Activated naive CD4-positive, alpha-beta T cell (primary cell): ENCODE measurements at regions not wholly inside any gene's neighbourhood (a gene's known extent, or its start where the extent isn't known, plus 50 kb on each side); places are given as distances from the start of the nearest gene placed in this dataset.

Source experiments
- DNase-seq, 4 experiments: peaks; one replicate each; lab custom pipeline; 2025; lab: John Stamatoyannopoulos, UW

DNA sequence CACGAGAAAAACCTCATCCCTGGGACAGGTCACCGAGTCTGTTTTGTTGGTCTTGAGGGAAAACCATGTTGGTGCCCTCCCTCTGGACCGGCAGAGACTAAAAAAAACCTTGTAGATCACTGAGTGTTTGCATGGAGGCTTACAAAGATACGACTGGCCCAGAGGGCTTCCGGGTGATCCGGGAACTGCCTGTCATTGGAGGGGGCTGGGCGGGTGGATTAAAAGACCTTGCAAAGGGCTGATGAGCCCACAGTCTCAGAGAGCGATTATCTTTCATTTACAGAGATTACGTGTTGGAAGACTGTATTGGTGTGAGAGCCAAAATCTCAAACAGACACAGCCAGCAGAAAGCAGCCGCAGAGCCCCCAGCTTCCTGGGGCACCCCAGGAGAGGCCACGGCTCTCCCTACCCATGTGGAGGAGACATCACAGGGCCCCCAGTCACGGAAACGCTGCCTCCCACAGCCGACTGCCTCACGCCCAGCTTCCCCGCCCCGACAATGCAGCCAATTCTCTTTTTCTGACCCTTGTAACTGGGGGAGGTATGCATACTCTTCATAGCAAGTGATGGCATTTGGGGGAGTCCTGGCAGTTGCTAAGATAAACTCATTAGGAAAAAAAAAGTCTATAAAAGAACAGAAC is 426.4 kb downstream of the CTTN start:
- DNase-seq = no peak

DNA sequence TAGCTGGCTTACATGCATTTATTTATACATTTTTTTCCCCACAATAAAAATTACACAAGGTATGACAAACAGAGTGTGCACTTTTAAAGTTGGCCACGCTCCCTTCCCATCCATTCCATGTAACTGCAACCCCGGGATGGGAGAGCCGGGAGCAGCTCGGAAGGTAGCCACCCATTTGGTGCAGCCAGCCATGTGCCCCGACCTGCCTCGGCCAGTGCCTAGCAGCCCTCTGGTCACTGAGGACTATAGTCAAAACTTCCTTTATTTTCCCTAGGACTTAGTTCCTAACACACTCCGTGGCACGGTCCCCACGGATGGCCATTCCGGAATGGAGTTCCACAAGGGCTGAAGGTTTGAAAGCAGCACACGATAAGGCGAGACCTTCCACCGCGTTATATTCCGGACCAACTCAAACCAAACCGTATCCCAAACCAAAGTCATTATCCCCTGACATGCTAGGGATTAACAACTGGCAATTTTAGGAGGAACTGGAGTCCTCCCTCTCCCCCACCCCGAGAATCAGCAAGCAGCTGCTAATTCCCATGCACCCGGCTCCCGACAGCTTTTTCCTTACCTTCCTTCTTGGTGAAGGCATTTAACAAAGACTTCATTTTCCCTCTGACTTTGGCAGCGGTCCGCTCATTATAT is 426.4 kb downstream of the SHANK2 start:
- no peak for DNase-seq

DNA sequence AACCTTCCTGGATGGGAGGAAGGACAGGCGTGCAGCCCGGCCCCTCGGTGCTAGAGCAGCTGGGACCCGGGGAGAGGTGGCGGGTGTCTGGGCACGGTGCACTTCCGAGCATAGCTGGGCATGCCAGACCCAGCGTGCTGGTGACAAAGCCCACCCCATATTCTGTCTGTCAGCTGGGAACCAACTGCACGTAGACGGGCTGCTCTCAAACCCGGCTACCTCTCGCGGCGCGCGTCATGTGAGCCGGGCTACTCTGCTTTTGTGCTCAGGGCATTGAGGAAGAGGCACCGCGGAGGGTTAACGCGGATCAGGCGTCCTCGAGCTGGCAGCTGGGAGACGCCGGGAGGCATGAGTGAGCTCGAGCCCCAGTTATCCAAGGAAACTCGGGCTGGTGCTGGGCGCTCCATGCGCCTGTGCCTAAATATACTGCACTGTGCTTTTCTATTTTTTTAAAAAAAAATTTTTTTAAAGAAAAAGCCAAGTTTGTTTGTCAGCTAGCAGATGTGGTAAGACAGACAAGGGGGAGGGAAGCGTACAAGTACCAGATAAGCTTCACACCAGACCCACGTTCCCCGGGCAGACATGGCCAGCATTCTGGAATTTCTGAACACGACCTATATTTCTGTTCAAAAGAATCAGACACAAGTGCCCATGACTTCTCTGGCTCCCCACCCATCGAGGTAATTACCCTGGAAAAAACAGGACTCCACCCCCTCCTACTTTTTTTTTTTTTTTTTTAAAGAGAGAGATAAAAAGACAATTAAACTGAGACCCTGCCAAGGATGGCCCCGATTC is 425.6 kb downstream of the SHANK2 start:
- no peak for DNase-seq

DNA sequence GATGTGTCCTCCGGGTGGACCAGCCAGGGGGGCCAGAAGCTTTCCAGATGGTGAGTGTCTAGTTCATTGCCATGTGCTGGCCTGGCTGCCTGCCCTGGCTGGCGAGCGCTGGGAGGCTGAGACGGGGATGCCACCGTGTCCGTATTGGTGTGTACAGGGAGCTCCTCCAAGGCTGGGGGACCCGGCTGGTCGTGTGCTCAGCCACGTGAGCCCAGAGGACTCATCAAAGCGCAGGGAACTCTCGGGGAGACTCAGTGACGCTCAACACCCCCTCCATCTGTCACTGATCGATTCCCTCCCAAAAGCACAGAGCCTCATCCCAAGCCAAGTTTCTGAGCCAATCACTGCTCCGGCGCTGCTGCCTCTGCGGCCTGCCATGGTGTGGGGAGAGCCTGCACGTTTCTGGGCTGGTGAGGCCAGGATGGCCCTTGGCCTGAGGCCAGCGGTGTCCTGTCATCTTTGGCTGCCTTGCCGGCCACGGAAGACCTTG is 423.7 kb downstream of the SHANK2 start:
- DNase-seq = no peak

DNA sequence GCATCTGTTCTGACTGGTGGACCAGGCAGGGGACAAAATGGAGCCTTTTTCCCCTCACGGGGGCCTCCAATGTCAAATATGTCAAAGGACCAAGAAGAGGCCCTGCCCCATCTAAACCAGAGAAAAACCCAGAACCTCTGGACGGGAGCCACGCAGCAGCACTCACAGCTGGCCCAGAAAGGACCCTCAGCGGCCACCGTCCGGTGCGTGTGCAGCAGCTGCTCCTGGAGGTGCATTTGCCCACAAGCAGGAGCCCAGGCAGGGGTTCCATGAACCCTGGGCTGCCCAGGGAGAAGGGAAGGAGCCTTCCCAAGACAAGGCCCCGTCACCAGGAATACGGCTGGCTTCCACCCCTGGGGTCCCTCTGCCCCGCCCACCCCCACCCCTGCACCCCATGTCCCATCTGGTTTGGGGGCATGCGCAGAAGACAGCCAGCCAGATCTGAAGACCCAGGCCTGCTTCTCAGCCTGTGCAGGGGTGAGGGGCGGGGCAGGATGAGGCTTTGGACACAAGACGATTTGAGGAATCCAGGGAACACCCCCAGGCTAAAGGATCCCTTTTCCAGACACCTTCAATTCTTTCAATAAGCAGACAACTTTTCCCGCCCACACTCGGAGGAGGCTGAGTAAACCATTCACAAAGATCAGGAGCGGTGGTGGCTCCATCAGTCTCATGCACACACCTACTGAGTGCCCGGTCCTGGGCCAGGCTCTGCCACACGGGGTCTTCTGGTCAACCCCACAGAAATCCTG is 423.1 kb downstream of the SHANK2 start:
- no peak for DNase-seq

DNA sequence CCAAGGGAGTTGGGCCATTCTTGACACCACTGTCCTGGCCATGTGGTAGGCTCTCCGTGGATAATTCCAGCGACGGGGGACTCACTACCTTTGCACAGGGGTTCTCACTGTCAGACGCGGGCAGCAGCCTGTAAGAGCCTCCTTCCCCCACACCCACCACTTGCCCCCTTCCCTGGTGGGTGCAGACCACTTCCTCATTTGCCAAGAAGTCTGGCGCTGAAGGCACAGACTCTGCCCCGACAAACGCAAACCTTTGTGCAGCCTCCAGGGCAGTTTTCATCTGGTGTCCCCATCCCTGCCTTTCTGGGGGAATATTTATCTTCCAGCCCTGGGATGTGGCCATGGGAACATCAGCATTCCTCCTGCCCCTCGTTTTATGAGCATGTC is 422.5 kb downstream of the SHANK2 start:
- no peak for DNase-seq

DNA sequence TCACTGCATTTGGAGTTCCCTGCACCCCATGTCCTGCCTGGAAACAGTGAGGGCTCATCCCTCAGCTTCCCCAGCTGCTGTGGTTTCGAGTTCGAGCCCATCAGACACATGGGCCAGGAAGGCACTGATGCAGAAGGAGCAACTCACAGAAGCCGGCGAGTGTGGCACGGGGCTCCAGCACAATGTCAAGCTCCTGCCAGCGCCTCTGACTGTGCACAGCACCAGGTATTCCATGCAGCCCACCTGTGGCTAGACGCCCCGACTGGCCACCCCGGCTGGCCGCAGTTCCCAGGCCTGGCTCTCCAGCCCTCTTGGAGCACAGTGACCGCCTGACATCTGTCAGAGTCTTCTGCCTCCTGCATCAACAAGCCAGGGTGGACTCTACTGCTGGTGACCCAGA is 419.4 kb downstream of the SHANK2 start:
- DNase-seq = no peak

DNA sequence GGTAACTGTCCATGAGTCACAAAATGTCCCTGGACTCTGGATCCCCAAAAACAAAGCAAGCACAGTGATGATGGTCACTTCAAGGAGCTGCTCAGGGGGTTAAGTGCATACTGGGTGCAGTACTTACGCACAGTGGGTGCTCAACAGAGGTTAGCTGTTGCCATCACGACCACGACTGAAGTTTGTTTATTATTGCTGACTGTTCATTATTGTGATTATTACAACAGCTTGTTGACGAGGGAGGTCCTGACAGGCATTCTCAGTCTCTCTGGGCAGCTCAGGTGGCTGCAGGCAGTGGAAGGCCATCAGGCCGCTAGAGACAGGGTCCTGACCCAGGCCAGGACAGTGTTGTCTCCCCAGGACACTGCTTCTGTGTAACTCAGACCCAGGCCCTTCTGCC is 418.8 kb downstream of the SHANK2 start:
- DNase-seq = no peak

DNA sequence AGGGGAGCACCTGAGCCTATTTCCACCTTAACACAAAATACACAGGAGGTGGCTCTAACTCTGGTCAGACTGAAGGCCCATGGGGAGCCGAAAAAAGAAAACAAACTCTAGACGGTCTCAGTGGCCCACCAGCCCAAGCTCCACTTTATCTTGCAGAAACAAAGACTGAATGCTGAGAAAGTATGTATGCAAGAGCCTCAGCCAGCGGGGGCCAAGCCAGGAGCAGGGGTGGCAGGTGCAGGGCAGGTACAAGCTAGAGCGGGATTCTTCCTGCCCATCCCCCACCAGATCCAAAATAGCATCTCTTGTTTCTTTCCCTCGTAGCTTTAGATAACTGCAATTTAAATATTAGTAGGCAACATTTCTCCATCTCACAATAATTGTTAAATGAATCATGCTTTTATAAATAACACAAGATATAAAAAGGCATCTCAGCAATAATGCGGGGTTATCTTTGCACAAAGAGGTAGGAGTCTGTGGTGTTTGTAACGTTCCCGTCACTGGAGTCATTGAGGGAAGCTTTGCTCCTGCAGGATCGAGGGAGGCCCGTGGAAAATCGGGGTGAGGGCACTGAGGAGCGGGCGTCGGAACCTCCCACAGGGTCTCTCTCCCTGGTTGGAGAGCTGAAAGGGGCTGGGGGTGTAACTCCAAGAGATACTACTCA is 418.0 kb downstream of the SHANK2 start:
- no peak for DNase-seq

DNA sequence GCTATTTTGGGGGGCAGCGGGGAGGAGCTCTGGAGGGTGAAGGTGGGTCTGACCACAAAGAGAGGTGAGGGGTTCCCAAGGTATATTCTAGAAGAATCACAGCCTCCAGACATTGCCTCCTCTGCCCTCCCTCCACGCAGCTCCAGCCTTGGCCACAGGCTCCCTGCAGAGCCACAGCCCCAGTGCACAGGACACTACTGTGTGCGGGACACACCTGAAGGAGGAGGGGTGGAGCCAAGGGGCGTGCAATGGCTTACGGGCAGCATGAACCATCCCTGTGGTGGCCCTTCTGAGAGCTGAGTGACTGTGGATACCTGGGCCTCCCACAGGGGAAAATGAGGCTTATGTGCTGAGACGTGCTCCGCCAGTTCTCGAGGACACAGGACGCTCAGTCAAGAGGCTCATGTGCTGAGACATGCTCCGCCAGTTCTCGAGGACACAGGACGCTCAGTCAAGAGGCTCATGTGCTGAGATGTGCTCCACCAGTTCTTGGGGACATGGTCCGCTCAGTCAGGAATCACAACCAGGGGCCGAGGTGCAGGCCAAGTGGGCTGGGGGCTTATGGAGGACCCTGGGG is 417.3 kb downstream of the SHANK2 start:
- DNase-seq = no peak

DNA sequence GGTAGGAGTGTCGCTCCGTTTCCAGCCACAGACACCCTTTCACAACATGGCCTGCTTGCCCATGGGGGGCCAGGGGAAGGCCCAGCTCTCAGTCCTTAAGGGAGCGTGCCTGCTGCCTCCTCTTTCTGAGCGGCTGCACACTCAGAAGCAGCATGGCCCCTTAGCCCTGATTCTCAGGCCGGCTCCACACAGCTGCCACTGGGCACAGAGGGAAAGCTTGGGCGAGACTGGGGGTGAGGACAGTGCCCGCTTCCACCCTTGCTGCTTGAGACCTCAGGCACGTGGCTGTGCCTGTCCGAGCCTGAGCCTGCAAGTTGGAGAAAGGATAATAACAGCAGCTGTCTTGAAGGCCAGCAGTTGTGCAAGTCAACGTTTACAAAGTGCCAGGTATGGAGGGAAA is 416.3 kb downstream of the SHANK2 start:
- DNase-seq = no peak

DNA sequence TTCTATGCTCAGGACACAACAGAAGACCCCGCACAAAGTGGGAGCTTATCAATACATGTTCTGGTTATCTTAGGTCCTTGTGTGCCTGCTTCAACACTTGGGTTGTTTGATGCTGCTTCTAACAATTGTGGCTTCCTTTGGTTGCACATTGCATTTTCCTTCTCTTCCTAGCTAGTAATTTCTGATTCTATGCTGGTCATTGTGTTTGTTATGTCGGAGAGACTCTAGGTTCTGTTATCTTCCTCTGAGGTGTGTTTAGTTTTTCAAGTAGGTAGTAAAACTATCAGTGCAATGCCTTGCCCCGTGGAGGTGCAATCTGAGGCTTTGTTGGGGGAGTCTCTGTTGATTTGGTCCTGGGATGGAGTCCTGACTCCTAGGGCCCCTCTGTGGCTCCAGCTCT is 414.2 kb downstream of the SHANK2 start:
- DNase-seq = no peak

DNA sequence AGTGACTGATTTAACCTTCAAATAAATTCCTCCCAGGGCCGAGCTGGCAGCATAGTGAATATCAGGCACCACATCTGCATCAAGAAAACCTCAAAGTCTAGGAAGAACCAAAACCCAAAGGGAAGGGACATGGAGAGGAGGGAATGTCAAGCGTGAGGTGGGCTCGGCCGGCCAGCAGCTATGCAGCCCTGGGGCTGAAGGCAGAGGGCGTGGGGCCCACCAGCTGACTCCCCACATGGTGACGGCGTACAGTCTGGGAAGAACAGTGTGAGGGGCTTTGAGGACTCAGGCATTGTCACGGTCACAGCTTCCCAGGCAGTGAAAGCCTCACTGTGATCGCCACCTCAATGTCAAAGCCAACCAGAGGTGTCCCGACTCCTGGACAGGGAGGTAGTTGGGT is 412.5 kb downstream of the SHANK2 start:
- DNase-seq = no peak

DNA sequence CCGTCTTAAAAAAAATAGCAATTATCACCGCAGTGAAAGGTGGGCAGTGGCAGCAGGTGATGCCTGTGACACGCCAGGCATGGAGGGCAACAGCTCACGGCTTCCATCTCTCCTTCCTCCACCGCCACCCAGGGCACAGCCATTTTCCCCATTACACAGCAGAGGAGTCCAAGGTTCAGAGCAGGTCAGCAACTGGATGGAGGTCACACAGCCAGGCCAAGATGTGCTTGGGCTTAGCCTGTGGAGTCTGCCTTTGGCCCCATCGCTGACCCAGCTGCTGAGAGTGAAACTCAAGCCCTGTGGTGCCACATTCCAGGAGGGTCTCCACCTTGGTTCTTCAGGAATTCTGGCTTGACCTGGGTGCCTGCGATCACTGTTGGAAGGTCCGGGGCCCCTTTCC is 411.1 kb downstream of the SHANK2 start:
- no peak for DNase-seq

DNA sequence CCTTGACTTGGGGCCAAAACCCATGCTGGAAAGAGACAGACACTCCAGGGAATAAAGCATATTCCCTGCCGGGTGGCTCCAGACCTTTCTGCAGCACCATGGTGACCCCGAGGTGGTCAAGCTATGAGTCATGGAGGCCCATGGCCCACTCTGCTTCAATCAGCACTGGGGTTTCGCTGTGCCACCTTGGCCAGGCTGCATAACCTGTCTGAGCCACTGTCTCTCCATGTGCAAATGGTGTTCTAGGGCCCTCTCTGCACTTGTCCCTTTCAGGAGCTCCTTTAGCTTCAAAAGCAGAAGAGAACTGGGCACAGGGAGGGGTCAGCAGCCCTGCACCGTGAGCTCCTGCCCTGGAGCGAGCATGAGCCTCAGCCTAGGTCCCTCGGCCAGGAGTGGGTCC is 410.1 kb downstream of the SHANK2 start:
- DNase-seq = no peak

DNA sequence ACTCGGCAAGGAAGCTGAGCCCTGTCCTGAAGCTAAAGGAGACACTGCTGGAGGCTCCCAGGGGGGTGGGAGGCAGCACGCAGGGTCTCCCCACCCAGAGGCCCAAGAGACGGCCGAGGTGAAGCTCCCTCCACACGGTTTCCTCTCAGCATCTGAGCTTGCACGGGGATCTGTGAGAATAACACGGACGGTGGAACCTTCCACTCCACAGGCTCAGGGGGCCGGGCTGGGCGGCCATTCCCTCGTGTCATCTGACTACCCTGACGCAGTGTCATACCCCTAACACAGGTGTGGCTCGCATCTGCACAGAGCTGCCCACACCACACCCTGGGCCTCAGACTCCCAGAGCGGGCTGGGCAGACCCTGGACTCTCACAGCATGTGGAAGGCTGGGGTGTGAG is 409.7 kb downstream of the SHANK2 start:
- DNase-seq = no peak

DNA sequence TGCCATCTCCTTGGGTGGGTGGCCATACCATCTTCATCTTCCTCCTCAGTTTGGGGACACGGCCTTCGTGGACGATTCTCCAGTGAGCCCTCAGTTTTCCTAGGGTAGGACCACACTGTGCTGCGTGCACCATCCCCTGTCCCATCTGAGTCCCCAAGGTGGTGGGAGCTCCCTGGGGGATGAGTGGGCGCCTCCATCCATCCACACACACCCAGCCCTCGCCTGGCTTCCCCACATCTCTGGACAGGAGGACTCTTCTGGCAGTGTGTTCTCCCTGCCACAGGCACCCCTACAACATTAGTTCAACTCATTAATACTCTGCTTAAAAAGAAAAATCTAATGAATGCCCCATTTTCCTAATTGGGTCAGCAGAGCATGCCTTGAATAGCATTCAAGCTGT is 408.5 kb downstream of the SHANK2 start:
- DNase-seq = no peak

DNA sequence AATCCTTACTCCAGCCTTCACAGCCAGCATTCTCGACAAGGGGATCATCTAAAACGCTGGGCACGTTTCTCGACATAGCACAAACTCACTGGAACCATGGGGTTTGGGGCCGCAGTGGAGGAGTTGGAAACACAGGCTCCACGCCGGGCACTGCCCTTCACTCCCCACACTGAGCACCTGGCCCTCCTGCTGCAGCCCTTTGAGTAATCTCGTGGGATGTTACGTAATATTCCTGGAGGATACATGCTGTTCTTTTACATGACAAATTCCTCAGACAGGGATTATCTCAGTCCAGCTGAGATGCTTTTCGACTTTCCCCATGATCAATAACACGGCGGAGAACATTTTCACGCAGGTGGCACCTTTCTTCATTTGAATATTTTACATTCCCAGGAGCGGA is 408.0 kb downstream of the SHANK2 start:
- no peak for DNase-seq

DNA sequence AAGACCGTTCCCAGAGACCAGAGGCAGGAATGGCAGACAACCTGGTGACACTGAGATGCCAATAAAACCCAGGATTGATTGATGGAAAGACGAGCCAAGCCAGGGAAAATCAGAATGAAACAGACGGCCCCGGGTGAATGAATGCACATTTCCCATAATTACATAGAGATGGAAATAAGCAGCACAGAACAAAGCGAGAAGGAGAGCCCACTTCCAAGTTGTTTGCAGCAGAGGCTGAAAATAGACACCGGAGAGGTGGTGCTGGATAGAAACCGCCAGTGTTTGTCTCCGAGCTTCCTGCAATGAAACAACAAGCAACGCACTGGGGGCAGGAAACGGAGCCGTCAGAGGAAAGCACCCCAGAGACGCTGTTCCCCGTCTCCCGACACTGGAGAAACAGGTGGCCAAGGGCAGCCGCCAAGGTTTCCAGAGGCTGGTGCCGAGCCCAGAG is 406.8 kb downstream of the SHANK2 start:
- DNase-seq = no peak

DNA sequence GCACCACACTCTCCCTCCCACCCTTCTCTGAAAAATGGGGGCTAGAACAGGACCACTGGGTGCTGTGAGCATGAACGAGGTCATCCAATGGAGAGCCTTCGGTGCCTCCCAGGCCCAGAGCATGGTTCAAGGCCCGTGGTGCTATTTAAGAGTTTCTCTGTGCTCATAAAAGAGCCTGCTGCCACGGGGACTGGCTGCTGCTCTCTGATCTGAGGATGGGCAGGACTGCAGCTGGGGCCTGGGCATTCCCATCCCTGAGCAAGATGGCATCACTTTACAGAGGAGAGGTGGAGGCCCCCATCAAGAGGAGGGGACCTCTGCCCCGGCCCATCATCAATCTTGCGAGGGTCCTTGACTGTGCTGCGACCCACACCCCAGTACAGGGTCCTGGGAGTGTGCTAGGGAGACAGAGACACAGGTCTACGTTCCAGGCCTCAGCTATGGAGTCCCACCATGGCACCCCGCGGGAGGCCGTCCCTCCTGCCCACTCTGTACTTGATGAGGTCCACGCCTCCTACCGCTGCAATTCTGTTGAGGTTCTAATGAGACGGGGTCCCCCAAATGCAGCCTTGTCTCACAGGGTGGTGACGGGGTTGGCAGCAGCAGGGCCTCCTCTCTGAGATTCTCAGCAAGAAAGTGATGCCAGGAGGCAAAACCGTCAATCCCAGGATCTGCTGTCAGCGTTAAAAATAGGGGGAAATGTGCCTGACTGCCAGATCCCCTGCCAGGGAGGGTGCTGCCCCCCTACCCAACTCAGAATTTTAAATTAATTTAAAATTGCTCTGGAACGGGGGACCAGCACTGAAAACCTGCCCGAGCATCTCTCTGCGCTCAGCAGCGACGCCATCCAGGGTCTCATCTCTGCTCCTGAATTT is 405.4 kb downstream of the SHANK2 start:
- no peak for DNase-seq
